ENCODE measurements at regions not wholly inside any gene's neighbourhood (a gene's known extent, or its start where the extent isn't known, plus 50 kb on each side); places are given as distances from the start of the nearest gene placed in this dataset.

DNA sequence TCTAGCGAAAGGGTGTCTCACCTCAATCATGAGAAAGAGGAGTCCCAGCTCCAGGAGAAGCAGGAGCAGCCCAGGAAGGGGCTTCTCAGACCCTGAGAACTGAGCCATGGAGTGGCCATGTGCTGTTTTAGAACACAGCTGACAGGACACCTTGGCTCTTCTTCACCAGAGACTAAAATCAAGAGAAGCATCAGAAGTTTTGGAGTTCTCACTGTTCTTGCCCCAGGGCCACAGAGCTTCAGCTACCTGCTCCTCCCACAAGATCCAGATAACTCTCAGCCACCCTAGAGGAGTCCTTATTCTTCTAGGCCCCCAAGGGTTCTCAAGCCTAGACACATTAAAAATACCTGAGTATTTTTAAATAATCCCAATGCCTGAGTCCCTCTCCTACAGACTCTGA lies 99.6 kb upstream of the ATP8B1 start:
- TF ChIP-seq FOSL2 (IDR thresholded peaks at IDR 0.05; ENCODE audit: borderline replicate concordance, low read depth), result no peak
- Histone ChIP-seq H3K9ac (no peak overlapping the region), H3K9me2 (no peaks in the 10 kb centered on the region), H4K20me1 (ENCODE audit: insufficient read depth) (no peaks in the 10 kb centered on the region), H3F3A (replicated peaks; ENCODE audit: insufficient read depth) (no peaks in the 10 kb centered on the region), H3K36me3 (replicated peaks in 1 of 2; ENCODE audit: control insufficient read depth in 1 of 2, insufficient read depth in 2 of 2, low read length in 1 of 2) (no peaks in the 10 kb centered on the region), H3K27me3 (ENCODE audit: insufficient read depth) (no peaks in the 10 kb centered on the region), H3K4me2 (no peak overlapping the region), H3K27ac (ENCODE audit: low read depth in 2 of 2, low read length in 1 of 2) (no peak overlapping the region), H3K4me3 (ENCODE audit: low read depth in 2 of 2, low read length in 1 of 2) (no peak overlapping the region), H3K9me3 (no peaks in the 10 kb centered on the region), H3K4me1 (ENCODE audit: control insufficient read depth in 1 of 2, insufficient read depth in 2 of 2, low read depth in 1 of 2, low read length in 1 of 2) (no peaks in the 10 kb centered on the region), H2AFZ (ENCODE audit: low read depth) (no peak overlapping the region), H3K79me2 (ENCODE audit: insufficient read depth) (no peaks in the 10 kb centered on the region)
- ChIA-PET POLR2A (interaction anchor here (0.5 kb wide), 1 partner anchor 215 kb away, joined by 5 read pairs; no protein-coding TSS in a partner anchor), CTCF (interaction anchor here (1.2 kb wide), 1 partner anchor 279 kb away, joined by 4 read pairs; no protein-coding TSS in a partner anchor)
- DNase-seq, result no peak
- 100% methylated on average over 1 of the region's 1 CpG for WGBS (ENCODE audit: low lambda C conversion rate)

DNA sequence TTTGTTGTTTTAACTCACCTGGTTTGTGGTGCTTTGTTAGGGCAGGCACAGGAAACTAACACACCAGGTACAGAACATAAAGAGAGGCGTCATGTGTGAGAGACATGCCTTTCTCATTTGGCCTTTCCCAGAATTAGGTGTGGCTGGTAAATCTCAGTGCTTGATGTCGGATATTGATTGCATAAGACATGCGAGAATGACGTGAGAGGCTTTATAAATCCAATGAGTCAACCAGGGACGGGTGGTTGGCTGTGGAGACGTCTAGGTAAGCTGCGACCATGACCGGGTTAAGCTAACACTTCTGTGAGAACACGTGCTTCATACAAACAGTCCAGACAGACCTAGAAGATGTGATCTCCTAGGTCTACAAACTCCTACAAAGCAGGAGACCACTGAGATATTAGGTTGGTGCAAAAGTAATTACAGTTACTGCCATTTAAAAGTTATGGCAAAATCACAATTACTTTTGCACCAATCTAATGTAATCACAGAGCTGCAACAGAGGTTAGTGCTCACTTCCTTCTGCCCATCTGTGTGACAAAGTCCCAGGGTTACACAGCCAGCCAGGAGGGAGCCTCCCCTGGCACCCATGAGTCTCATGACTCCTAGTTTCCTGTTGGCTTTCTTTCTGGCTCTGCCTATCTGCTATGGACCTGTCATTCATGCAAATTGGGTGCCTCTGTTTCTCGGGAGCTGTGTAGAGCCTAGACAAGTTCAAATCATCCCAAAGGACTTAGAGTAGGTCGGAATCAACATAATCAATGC lies 98.9 kb upstream of the ATP8B1 start:
- CTCF ChIA-PET, result interaction anchor here (1.2 kb wide), 1 partner anchor 279 kb away, joined by 4 read pairs; no protein-coding TSS in a partner anchor
- no peaks in the 10 kb centered on the region for H3K27me3 ChIP-seq (ENCODE audit: insufficient read depth)

More for the DNA sequence above, 98.9 kb upstream of the ATP8B1 start:
- Histone ChIP-seq H3K36me3 (replicated peaks in 1 of 2; ENCODE audit: control insufficient read depth in 1 of 2, insufficient read depth in 2 of 2, low read length in 1 of 2) (no peaks in the 10 kb centered on the region), H3K79me2 (ENCODE audit: insufficient read depth) (no peaks in the 10 kb centered on the region), H3K9ac (no peak overlapping the region), H3K9me2 (no peaks in the 10 kb centered on the region), H3F3A (replicated peaks; ENCODE audit: insufficient read depth) (no peaks in the 10 kb centered on the region), H2AFZ (ENCODE audit: low read depth) (no peak overlapping the region), H3K4me1 (ENCODE audit: control insufficient read depth in 1 of 2, insufficient read depth in 2 of 2, low read depth in 1 of 2, low read length in 1 of 2) (no peaks in the 10 kb centered on the region), H4K20me1 (ENCODE audit: insufficient read depth) (no peaks in the 10 kb centered on the region), H3K27ac (ENCODE audit: low read depth in 2 of 2, low read length in 1 of 2) (no peak overlapping the region), H3K4me3 (ENCODE audit: low read depth in 2 of 2, low read length in 1 of 2) (no peak overlapping the region), H3K9me3 (no peaks in the 10 kb centered on the region), H3K4me2 (no peak overlapping the region)
- TF ChIP-seq FOXM1 (IDR thresholded peaks at IDR 0.05; ENCODE audit: low read depth) (no peak), TCF12 (IDR thresholded peaks at IDR 0.05) (no peak), CHD2 (IDR thresholded peaks at IDR 0.05; ENCODE audit: low read length, partially characterized antibody) (no peak), YY1 (IDR thresholded peaks at IDR 0.05; ENCODE audit: low read depth) (no peak), TAF1 (IDR thresholded peaks at IDR 0.05; ENCODE audit: borderline replicate concordance, low read depth, low read length) (no peak), SIN3A (IDR thresholded peaks at IDR 0.05; ENCODE audit: borderline replicate concordance, low read depth, low read length) (no peak), EZH2phosphoT487 (IDR thresholded peaks at IDR 0.05; ENCODE audit: borderline replicate concordance, low read depth) (no peak), FOSL2 (IDR thresholded peaks at IDR 0.05; ENCODE audit: borderline replicate concordance, low read depth) (no peak), MXI1 (IDR thresholded peaks at IDR 0.05; ENCODE audit: low read depth, low read length) (no peak), RCOR1 (IDR thresholded peaks at IDR 0.05; ENCODE audit: low read length) (no peak), RFX5 (IDR thresholded peaks at IDR 0.05; ENCODE audit: low read length) (no peak), GATA2 (CRISPR knock-in tag; IDR thresholded peaks at IDR 0.05) (no peak)
- TF ChIP-seq, protein P1, sequence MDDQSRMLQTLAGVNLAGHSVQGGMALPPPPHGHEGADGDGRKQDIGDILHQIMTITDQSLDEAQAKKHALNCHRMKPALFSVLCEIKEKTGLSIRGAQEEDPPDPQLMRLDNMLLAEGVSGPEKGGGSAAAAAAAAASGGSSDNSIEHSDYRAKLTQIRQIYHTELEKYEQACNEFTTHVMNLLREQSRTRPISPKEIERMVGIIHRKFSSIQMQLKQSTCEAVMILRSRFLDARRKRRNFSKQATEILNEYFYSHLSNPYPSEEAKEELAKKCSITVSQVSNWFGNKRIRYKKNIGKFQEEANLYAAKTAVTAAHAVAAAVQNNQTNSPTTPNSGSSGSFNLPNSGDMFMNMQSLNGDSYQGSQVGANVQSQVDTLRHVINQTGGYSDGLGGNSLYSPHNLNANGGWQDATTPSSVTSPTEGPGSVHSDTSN (IDR thresholded peaks at IDR 0.05), result no peak
- TF ChIP-seq, protein P2, sequence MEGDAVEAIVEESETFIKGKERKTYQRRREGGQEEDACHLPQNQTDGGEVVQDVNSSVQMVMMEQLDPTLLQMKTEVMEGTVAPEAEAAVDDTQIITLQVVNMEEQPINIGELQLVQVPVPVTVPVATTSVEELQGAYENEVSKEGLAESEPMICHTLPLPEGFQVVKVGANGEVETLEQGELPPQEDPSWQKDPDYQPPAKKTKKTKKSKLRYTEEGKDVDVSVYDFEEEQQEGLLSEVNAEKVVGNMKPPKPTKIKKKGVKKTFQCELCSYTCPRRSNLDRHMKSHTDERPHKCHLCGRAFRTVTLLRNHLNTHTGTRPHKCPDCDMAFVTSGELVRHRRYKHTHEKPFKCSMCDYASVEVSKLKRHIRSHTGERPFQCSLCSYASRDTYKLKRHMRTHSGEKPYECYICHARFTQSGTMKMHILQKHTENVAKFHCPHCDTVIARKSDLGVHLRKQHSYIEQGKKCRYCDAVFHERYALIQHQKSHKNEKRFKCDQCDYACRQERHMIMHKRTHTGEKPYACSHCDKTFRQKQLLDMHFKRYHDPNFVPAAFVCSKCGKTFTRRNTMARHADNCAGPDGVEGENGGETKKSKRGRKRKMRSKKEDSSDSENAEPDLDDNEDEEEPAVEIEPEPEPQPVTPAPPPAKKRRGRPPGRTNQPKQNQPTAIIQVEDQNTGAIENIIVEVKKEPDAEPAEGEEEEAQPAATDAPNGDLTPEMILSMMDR (IDR thresholded peaks at IDR 0.05), result no peak
- TF ChIP-seq, protein P3, sequence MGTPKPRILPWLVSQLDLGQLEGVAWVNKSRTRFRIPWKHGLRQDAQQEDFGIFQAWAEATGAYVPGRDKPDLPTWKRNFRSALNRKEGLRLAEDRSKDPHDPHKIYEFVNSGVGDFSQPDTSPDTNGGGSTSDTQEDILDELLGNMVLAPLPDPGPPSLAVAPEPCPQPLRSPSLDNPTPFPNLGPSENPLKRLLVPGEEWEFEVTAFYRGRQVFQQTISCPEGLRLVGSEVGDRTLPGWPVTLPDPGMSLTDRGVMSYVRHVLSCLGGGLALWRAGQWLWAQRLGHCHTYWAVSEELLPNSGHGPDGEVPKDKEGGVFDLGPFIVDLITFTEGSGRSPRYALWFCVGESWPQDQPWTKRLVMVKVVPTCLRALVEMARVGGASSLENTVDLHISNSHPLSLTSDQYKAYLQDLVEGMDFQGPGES (IDR thresholded peaks at IDR 0.05; ENCODE audit: low read depth, low read length), result no peak
- TF ChIP-seq, protein P4, sequence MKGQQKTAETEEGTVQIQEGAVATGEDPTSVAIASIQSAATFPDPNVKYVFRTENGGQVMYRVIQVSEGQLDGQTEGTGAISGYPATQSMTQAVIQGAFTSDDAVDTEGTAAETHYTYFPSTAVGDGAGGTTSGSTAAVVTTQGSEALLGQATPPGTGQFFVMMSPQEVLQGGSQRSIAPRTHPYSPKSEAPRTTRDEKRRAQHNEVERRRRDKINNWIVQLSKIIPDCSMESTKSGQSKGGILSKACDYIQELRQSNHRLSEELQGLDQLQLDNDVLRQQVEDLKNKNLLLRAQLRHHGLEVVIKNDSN (IDR thresholded peaks at IDR 0.05; ENCODE audit: borderline replicate concordance, low read depth), result no peak
- no peak for DNase-seq
- POLR2A ChIA-PET, result interaction anchor here (0.5 kb wide), 1 partner anchor 214 kb away, joined by 5 read pairs; no protein-coding TSS in a partner anchor
- WGBS (ENCODE audit: low lambda C conversion rate), result 75% methylated on average over 11 of the region's 11 CpGs
